H1 (cell line): ENCODE measurements at regions not wholly inside any gene's neighbourhood (a gene's known extent, or its start where the extent isn't known, plus 50 kb on each side); places are given as distances from the start of the nearest gene placed in this dataset.

Source experiments
- BACH1 ChIP-seq: IDR thresholded peaks from 2 replicates; pipeline ENCODE4 v1.6.1; 2012; ENCODE audit warnings: low read length, improper control_type of control experiment
- CBX8 ChIP-seq: fragments of 300-800, 300-1000 bp; sonication (generic); IDR thresholded peaks from 2 replicates; pipeline ENCODE4 v1.7.1; 2016; ENCODE audit warnings: low read depth, low read length, borderline replicate concordance
- CHD2 ChIP-seq: IDR thresholded peaks from 2 replicates; pipeline ENCODE4 v1.6.1; 2012; ENCODE audit warnings: low read length, improper control_type of control experiment
- CREB1 ChIP-seq: IDR thresholded peaks from 2 replicates; pipeline ENCODE4 v1.6.1; 2012; ENCODE audit warnings: inconsistent platforms
- CTBP2 ChIP-seq: IDR thresholded peaks from 2 replicates; pipeline ENCODE4 v1.7.0; 2011; ENCODE audit warnings: borderline replicate concordance, mild to moderate bottlenecking, moderate library complexity, mixed read lengths, low read length; ENCODE audit not compliant: insufficient read depth, insufficient read length
- EGR1 ChIP-seq: IDR thresholded peaks from 2 replicates; pipeline ENCODE4 v1.6.1; 2011; ENCODE audit warnings: low read depth, low read length, borderline replicate concordance
- EZH2 ChIP-seq: fragments of 200-600 bp; sonication (generic); IDR thresholded peaks from 2 replicates; pipeline ENCODE4 v1.7.1; 2012; ENCODE audit warnings: low read depth, mild to moderate bottlenecking, moderate library complexity, low read length, inconsistent platforms; ENCODE audit not compliant: severe bottlenecking
- HDAC2 ChIP-seq, 2 experiments: fragments of 300-600 bp in 1 of 2; sonication (generic) in 1 of 2; IDR thresholded peaks; 2 replicates each; pipeline ENCODE4 v1.6.1; 2011 to 2012; ENCODE audit warnings: low read depth in 2 of 2, low read length in 2 of 2, mild to moderate bottlenecking in 2 of 2, moderate library complexity in 2 of 2, borderline replicate concordance in 1 of 2, inconsistent platforms in 1 of 2
- JUND ChIP-seq: IDR thresholded peaks from 2 replicates; pipeline ENCODE4 v1.6.1; 2011; ENCODE audit warnings: mild to moderate bottlenecking, improper control_type of control experiment, low read length
- KDM1A ChIP-seq: fragments of 200-600, 300-600 bp; sonication (generic); IDR thresholded peaks from 2 replicates; pipeline ENCODE4 v1.7.1; 2016; ENCODE audit warnings: mild to moderate bottlenecking, low read length, borderline replicate concordance
- POU5F1 ChIP-seq: IDR thresholded peaks from 2 replicates; pipeline ENCODE4 v1.6.1; 2011; ENCODE audit warnings: low read depth, mild to moderate bottlenecking, low read length, moderate library complexity
- RAD21 ChIP-seq, 2 experiments: IDR thresholded peaks in 1 of 2; conservative IDR thresholded peaks in 1 of 2; 2 replicates each; pipeline ENCODE4 v1.6.1; 2011; ENCODE audit warnings: low read depth in 2 of 2, low read length in 2 of 2, improper control_type of control experiment in 1 of 2, inconsistent platforms in 1 of 2, mild to moderate bottlenecking in 1 of 2, moderate library complexity in 1 of 2
- SIN3A ChIP-seq, 2 experiments: IDR thresholded peaks in 1 of 2; conservative IDR thresholded peaks in 1 of 2; 2 replicates each; pipeline ENCODE4 v1.6.1; 2011 to 2012; ENCODE audit warnings: low read length in 2 of 2, improper control_type of control experiment in 1 of 2, low read depth in 1 of 2, mild to moderate bottlenecking in 1 of 2
- SP1 ChIP-seq: IDR thresholded peaks from 2 replicates; pipeline ENCODE4 v1.6.1; 2011; ENCODE audit warnings: low read depth, low read length
- SP4 ChIP-seq: IDR thresholded peaks from 2 replicates; pipeline ENCODE4 v1.6.1; 2012; ENCODE audit warnings: low read length, inconsistent platforms
- SRF ChIP-seq: IDR thresholded peaks from 2 replicates; pipeline ENCODE4 v1.6.1; 2011; ENCODE audit warnings: mild to moderate bottlenecking, low read depth, low read length, moderate library complexity
- SUZ12 ChIP-seq: fragments of 200-600 bp; sonication (generic); IDR thresholded peaks from 2 replicates; pipeline ENCODE4 v1.6.1; 2012; ENCODE audit warnings: mild to moderate bottlenecking, inconsistent platforms, low read length, moderate library complexity, mixed read lengths
- TBP ChIP-seq: IDR thresholded peaks from 2 replicates; pipeline ENCODE4 v1.6.1; 2011; ENCODE audit warnings: low read depth, low read length, improper control_type of control experiment
- TF ChIP-seq, protein P1 (sequence below): IDR thresholded peaks from 2 replicates; pipeline ENCODE4 v1.6.1; 2012; ENCODE audit warnings: low read length, inconsistent platforms

DNA sequence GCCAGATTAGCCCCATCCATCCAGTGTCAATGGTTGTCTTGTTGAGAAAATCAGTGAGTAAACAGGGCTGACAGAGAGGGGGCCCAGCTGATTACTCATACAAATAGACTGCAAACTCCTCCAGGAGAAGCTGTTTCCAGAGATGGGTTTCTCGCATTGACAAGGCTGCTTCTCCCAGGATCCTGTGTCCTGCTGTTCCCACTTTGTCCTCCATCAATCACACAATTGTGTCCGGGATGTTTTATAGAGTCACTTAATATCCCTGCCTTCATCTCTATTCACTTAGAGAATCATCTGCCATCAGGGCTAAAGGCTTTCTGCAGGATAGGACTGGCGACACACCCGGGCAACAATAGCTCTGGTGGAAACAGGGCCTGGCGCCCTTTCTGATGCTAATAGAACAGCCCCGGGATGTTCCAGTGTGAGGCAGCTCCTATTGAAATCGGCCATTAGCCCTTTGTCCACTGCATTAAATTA lies 71.7 kb upstream of the TBCA start (continued):
- no peak; a peak in 1 of 4 replicates for TF ChIP-seq RAD21 (IDR thresholded peaks at IDR 0.05 in 1 of 2, conservative IDR thresholded peaks at IDR 0.05 in 1 of 2; ENCODE audit: low read depth in 2 of 2, low read length in 2 of 2)
- TF ChIP-seq SIN3A (conservative IDR thresholded peaks at IDR 0.05 in 1 of 2, IDR thresholded peaks at IDR 0.05 in 1 of 2; ENCODE audit: low read depth in 1 of 2, low read length in 2 of 2) = peak in 1 of 2 experiments; percentile 82; a peak in 2 of 4 replicates
- 0 out of 2 replicates have a peak, but pooled peaks have one; percentile 39 for TF ChIP-seq SP1
- TF ChIP-seq POU5F1 = peak; percentile 71
- no peak for TF ChIP-seq KDM1A
- peak; percentile 79 to 81; a peak in 2 of 4 replicates for TF ChIP-seq HDAC2 (IDR thresholded peaks at IDR 0.05; ENCODE audit: borderline replicate concordance in 1 of 2, low read depth in 2 of 2, low read length in 2 of 2)
- no peak for TF ChIP-seq CREB1
- TF ChIP-seq SP4 = no peak
- no peak for TF ChIP-seq SUZ12
- no peak for TF ChIP-seq CBX8
- no peak for TF ChIP-seq CHD2
- no peak for TF ChIP-seq EZH2
- no peak for TF ChIP-seq JUND
- TF ChIP-seq SRF = no peak
- peak; percentile 56; the same call in 1 of the 2 replicates for TF ChIP-seq BACH1
- TF ChIP-seq, protein P1, sequence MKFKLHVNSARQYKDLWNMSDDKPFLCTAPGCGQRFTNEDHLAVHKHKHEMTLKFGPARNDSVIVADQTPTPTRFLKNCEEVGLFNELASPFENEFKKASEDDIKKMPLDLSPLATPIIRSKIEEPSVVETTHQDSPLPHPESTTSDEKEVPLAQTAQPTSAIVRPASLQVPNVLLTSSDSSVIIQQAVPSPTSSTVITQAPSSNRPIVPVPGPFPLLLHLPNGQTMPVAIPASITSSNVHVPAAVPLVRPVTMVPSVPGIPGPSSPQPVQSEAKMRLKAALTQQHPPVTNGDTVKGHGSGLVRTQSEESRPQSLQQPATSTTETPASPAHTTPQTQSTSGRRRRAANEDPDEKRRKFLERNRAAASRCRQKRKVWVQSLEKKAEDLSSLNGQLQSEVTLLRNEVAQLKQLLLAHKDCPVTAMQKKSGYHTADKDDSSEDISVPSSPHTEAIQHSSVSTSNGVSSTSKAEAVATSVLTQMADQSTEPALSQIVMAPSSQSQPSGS = no peak
- 0 out of 2 replicates have a peak, but pooled peaks have one; percentile 27 for TF ChIP-seq EGR1
- TF ChIP-seq TBP = no peak
- peak; percentile 79 for TF ChIP-seq CTBP2
